NCI-H2171 (cell line): ENCODE measurements at regions not wholly inside any gene's neighbourhood (a gene's known extent, or its start where the extent isn't known, plus 50 kb on each side); places are given as distances from the start of the nearest gene placed in this dataset.
"Not testable (repeated sequence)": the region's sequence is repeated elsewhere in the genome, so short reads cannot be mapped to it uniquely, and the experiment has no call there.

Source experiments
- DNase-seq: peaks from one replicate; lab custom pipeline; 2025; lab: John Stamatoyannopoulos, UW

GRCh38 chr1:29761159-29761928, 525.0 kb downstream of the PTPRU start:
- DNase-seq = no peak

GRCh38 chr1:29760067-29760564, 523.8 kb downstream of the PTPRU start:
- no peak for DNase-seq

GRCh38 chr1:29758781-29759499, 522.6 kb downstream of the PTPRU start:
- DNase-seq = no peak

GRCh38 chr1:29757866-29758780, 521.8 kb downstream of the PTPRU start:
- DNase-seq = no peak

- no peak for DNase-seq
Observed at GRCh38 chr1:29756901-29757725, 520.8 kb downstream of the PTPRU start.

- no peak for DNase-seq
Observed at GRCh38 chr1:29756498-29756897, 520.2 kb downstream of the PTPRU start.

GRCh38 chr1:29756085-29756484, 519.8 kb downstream of the PTPRU start:
- no peak for DNase-seq

- not testable (repeated sequence) for DNase-seq
Observed at GRCh38 chr1:29755412-29756015, 519.2 kb downstream of the PTPRU start.

- DNase-seq = no peak
Observed at GRCh38 chr1:29754573-29755375, 518.5 kb downstream of the PTPRU start.

- no peak for DNase-seq
Observed at GRCh38 chr1:29753771-29754572, 517.6 kb downstream of the PTPRU start.

GRCh38 chr1:29753244-29753643, 516.9 kb downstream of the PTPRU start:
- DNase-seq = no peak

GRCh38 chr1:29752141-29752540, 515.8 kb downstream of the PTPRU start:
- no peak for DNase-seq

GRCh38 chr1:29749024-29749945, 513.0 kb downstream of the PTPRU start:
- DNase-seq = no peak

GRCh38 chr1:29747196-29747595, 510.9 kb downstream of the PTPRU start:
- DNase-seq = no peak

GRCh38 chr1:29746076-29746665, 509.8 kb downstream of the PTPRU start:
- DNase-seq = no peak

GRCh38 chr1:29744684-29745490, 508.6 kb downstream of the PTPRU start:
- DNase-seq = no peak

- DNase-seq = no peak
Observed at GRCh38 chr1:29743931-29744330, 507.6 kb downstream of the PTPRU start.
